ENCODE measurements at regions not wholly inside any gene's neighbourhood (a gene's known extent, or its start where the extent isn't known, plus 50 kb on each side); places are given as distances from the start of the nearest gene placed in this dataset.

DNA sequence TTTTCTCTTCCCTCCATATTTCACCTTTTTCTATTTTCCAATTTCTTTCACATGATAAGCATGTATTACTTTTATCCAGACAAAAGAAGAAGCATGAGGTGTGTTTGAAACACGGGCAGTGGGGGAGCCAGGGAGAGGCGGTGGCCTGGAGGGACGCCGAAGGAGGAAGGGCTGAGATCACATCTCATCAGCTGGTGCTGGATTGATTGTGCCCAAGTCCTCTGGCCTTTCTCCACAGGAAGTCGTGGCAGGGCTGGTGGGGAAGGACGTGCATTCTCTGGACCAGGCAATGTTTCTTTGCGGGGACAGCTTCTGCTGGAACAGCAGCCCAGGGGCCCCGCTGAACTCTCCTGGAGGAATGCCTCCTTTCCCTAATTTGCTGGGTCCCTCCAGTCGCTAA lies 82.9 kb downstream of the MIAT start:
- ATAC-seq = no peak
- TF ChIP-seq PPARA (CRISPR knock-in tag; IDR thresholded peaks at IDR 0.05; ENCODE audit: borderline replicate concordance) (no peak), GLIS3 (CRISPR knock-in tag; IDR thresholded peaks at IDR 0.05) (no peak), ZNF565 (CRISPR knock-in tag; conservative IDR thresholded peaks at IDR 0.05; ENCODE audit: low read depth) (no peak), SNAI2 (CRISPR knock-in tag; IDR thresholded peaks at IDR 0.05) (no peak), TOX (CRISPR knock-in tag; IDR thresholded peaks at IDR 0.05; ENCODE audit: borderline replicate concordance) (no peak), ESRRG (CRISPR knock-in tag; IDR thresholded peaks at IDR 0.05) (no peak), RARB (CRISPR knock-in tag; IDR thresholded peaks at IDR 0.05) (no peak), ISL1 (CRISPR knock-in tag; IDR thresholded peaks at IDR 0.05) (no peak), ZFP30 (CRISPR knock-in tag; IDR thresholded peaks at IDR 0.05) (no peak), CSDC2 (CRISPR knock-in tag; IDR thresholded peaks at IDR 0.05) (no peak), ZFP3 (CRISPR knock-in tag; IDR thresholded peaks at IDR 0.05) (no peak), OSR1 (CRISPR knock-in tag; IDR thresholded peaks at IDR 0.05) (no peak), TCF4 (CRISPR knock-in tag; IDR thresholded peaks at IDR 0.05; ENCODE audit: borderline replicate concordance) (no peak)
- TF ChIP-seq, protein P1, sequence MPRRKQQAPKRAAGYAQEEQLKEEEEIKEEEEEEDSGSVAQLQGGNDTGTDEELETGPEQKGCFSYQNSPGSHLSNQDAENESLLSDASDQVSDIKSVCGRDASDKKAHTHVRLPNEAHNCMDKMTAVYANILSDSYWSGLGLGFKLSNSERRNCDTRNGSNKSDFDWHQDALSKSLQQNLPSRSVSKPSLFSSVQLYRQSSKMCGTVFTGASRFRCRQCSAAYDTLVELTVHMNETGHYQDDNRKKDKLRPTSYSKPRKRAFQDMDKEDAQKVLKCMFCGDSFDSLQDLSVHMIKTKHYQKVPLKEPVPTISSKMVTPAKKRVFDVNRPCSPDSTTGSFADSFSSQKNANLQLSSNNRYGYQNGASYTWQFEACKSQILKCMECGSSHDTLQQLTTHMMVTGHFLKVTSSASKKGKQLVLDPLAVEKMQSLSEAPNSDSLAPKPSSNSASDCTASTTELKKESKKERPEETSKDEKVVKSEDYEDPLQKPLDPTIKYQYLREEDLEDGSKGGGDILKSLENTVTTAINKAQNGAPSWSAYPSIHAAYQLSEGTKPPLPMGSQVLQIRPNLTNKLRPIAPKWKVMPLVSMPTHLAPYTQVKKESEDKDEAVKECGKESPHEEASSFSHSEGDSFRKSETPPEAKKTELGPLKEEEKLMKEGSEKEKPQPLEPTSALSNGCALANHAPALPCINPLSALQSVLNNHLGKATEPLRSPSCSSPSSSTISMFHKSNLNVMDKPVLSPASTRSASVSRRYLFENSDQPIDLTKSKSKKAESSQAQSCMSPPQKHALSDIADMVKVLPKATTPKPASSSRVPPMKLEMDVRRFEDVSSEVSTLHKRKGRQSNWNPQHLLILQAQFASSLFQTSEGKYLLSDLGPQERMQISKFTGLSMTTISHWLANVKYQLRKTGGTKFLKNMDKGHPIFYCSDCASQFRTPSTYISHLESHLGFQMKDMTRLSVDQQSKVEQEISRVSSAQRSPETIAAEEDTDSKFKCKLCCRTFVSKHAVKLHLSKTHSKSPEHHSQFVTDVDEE (CRISPR knock-in tag; IDR thresholded peaks at IDR 0.05) = no peak
- TF ChIP-seq, protein P2, sequence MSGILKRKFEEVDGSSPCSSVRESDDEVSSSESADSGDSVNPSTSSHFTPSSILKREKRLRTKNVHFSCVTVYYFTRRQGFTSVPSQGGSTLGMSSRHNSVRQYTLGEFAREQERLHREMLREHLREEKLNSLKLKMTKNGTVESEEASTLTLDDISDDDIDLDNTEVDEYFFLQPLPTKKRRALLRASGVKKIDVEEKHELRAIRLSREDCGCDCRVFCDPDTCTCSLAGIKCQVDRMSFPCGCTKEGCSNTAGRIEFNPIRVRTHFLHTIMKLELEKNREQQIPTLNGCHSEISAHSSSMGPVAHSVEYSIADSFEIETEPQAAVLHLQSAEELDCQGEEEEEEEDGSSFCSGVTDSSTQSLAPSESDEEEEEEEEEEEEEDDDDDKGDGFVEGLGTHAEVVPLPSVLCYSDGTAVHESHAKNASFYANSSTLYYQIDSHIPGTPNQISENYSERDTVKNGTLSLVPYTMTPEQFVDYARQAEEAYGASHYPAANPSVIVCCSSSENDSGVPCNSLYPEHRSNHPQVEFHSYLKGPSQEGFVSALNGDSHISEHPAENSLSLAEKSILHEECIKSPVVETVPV (CRISPR knock-in tag; IDR thresholded peaks at IDR 0.05) = no peak
- TF ChIP-seq, protein P3, sequence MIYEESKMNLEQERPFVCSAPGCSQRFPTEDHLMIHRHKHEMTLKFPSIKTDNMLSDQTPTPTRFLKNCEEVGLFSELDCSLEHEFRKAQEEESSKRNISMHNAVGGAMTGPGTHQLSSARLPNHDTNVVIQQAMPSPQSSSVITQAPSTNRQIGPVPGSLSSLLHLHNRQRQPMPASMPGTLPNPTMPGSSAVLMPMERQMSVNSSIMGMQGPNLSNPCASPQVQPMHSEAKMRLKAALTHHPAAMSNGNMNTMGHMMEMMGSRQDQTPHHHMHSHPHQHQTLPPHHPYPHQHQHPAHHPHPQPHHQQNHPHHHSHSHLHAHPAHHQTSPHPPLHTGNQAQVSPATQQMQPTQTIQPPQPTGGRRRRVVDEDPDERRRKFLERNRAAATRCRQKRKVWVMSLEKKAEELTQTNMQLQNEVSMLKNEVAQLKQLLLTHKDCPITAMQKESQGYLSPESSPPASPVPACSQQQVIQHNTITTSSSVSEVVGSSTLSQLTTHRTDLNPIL (CRISPR knock-in tag; IDR thresholded peaks at IDR 0.05; ENCODE audit: low read depth) = no peak
- TF ChIP-seq, protein P4, sequence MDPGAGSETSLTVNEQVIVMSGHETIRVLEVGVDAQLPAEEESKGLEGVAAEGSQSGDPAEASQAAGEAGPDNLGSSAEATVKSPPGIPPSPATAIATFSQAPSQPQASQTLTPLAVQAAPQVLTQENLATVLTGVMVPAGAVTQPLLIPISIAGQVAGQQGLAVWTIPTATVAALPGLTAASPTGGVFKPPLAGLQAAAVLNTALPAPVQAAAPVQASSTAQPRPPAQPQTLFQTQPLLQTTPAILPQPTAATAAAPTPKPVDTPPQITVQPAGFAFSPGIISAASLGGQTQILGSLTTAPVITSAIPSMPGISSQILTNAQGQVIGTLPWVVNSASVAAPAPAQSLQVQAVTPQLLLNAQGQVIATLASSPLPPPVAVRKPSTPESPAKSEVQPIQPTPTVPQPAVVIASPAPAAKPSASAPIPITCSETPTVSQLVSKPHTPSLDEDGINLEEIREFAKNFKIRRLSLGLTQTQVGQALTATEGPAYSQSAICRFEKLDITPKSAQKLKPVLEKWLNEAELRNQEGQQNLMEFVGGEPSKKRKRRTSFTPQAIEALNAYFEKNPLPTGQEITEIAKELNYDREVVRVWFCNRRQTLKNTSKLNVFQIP (CRISPR knock-in tag; IDR thresholded peaks at IDR 0.05; ENCODE audit: borderline replicate concordance, low read depth) = no peak
- TF ChIP-seq, protein P5, sequence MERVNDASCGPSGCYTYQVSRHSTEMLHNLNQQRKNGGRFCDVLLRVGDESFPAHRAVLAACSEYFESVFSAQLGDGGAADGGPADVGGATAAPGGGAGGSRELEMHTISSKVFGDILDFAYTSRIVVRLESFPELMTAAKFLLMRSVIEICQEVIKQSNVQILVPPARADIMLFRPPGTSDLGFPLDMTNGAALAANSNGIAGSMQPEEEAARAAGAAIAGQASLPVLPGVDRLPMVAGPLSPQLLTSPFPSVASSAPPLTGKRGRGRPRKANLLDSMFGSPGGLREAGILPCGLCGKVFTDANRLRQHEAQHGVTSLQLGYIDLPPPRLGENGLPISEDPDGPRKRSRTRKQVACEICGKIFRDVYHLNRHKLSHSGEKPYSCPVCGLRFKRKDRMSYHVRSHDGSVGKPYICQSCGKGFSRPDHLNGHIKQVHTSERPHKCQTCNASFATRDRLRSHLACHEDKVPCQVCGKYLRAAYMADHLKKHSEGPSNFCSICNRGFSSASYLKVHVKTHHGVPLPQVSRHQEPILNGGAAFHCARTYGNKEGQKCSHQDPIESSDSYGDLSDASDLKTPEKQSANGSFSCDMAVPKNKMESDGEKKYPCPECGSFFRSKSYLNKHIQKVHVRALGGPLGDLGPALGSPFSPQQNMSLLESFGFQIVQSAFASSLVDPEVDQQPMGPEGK (CRISPR knock-in tag; IDR thresholded peaks at IDR 0.05; ENCODE audit: borderline replicate concordance) = no peak

DNA sequence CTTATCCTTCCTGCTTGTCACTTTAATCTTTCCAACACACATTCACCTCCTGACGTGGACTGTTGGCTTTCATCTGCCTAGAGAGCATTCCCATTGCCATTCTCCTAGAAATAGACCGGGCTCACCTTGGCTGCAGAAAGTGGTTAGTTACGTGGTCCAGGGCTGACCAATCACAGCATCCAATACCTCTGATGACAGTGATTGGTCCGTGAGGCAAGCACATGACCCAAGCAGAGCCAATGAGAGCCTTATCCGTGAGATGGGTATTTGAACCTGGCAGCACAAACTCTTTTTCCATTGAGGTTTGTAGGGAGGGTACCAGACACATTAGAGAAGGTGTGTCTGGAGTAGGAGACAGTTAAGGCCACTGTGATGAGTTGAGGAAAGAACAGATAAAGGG lies 85.8 kb downstream of the MIAT start:
- TF ChIP-seq, protein P5 (CRISPR knock-in tag; IDR thresholded peaks at IDR 0.05; ENCODE audit: borderline replicate concordance) = no peak
- TF ChIP-seq, protein P1 (CRISPR knock-in tag; IDR thresholded peaks at IDR 0.05) = no peak
- TF ChIP-seq, protein P3 (CRISPR knock-in tag; IDR thresholded peaks at IDR 0.05; ENCODE audit: low read depth) = no peak
- TF ChIP-seq ZFP3 (CRISPR knock-in tag; IDR thresholded peaks at IDR 0.05) (no peak), ZNF70 (CRISPR knock-in tag; IDR thresholded peaks at IDR 0.05) (no peak), ZNF8 (CRISPR knock-in tag; IDR thresholded peaks at IDR 0.05) (no peak), ZNF565 (CRISPR knock-in tag; conservative IDR thresholded peaks at IDR 0.05; ENCODE audit: low read depth) (no peak), CSDC2 (CRISPR knock-in tag; IDR thresholded peaks at IDR 0.05) (no peak), ISL1 (CRISPR knock-in tag; IDR thresholded peaks at IDR 0.05) (no peak), ARNTL (CRISPR knock-in tag; IDR thresholded peaks at IDR 0.05; ENCODE audit: borderline replicate concordance, low read depth) (no peak), ZFP30 (CRISPR knock-in tag; IDR thresholded peaks at IDR 0.05) (no peak), GLIS3 (CRISPR knock-in tag; IDR thresholded peaks at IDR 0.05) (no peak), TOX (CRISPR knock-in tag; IDR thresholded peaks at IDR 0.05; ENCODE audit: borderline replicate concordance) (no peak), BACH2 (CRISPR knock-in tag; IDR thresholded peaks at IDR 0.05; ENCODE audit: borderline replicate concordance) (no peak), OSR1 (CRISPR knock-in tag; IDR thresholded peaks at IDR 0.05) (no peak), PPARA (CRISPR knock-in tag; IDR thresholded peaks at IDR 0.05; ENCODE audit: borderline replicate concordance) (no peak), ZC3H10 (CRISPR knock-in tag; IDR thresholded peaks at IDR 0.05) (no peak), ESRRG (CRISPR knock-in tag; IDR thresholded peaks at IDR 0.05) (no peak)
- ATAC-seq = no peak
